ENCODE measurements at regions not wholly inside any gene's neighbourhood (a gene's known extent, or its start where the extent isn't known, plus 50 kb on each side); places are given as distances from the start of the nearest gene placed in this dataset.

DNA sequence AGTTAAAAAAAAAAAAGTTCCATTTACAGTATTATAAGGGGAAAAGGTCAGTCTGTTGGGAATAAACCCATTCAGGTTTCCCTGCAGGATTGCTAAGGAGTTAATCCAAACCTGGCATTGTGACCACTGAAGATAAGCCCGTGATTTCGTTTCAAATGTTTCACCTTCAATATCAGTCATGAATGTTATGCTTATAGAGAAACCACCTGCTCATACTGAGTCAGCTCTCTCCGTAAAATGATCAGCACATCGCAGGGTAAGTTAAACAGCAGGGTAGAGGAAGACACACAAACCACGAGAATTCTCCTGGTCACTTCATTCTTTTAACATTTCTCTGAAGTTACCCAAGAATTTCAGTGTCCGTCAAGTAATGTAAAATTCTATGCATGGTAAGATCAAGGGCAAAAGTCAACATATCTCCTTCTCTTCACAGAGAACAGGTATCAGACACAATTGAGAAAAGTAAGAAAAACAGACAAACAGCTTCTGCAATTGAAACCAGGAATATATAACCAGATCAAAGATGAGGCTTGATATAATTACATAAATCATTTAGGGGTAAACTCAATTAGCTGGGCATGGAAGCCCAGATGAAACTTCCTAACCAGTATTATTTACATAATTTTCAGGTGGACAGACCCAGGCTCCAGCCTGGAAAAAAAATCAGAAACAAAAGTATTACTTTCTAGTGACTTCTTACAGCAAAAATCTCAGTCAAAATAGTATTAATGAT lies 67.6 kb upstream of the ARHGEF3 start:
- TF ChIP-seq, protein P1, sequence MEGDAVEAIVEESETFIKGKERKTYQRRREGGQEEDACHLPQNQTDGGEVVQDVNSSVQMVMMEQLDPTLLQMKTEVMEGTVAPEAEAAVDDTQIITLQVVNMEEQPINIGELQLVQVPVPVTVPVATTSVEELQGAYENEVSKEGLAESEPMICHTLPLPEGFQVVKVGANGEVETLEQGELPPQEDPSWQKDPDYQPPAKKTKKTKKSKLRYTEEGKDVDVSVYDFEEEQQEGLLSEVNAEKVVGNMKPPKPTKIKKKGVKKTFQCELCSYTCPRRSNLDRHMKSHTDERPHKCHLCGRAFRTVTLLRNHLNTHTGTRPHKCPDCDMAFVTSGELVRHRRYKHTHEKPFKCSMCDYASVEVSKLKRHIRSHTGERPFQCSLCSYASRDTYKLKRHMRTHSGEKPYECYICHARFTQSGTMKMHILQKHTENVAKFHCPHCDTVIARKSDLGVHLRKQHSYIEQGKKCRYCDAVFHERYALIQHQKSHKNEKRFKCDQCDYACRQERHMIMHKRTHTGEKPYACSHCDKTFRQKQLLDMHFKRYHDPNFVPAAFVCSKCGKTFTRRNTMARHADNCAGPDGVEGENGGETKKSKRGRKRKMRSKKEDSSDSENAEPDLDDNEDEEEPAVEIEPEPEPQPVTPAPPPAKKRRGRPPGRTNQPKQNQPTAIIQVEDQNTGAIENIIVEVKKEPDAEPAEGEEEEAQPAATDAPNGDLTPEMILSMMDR (IDR thresholded peaks at IDR 0.05 in 2 of 3, conservative IDR thresholded peaks at IDR 0.05 in 1 of 3; ENCODE audit: borderline replicate concordance in 1 of 3, insufficient read depth in 1 of 3, low read depth in 2 of 3, low read length in 2 of 3), result no peak
- TF ChIP-seq CEBPB (IDR thresholded peaks at IDR 0.05; ENCODE audit: low read depth), result no peak
- no peak for TF ChIP-seq POLR2A (IDR thresholded peaks at IDR 0.05; ENCODE audit: borderline replicate concordance, extremely low read depth, insufficient read depth, insufficient read length)
- no peak for TF ChIP-seq ZFX (IDR thresholded peaks at IDR 0.05)
- TF ChIP-seq, protein P2, sequence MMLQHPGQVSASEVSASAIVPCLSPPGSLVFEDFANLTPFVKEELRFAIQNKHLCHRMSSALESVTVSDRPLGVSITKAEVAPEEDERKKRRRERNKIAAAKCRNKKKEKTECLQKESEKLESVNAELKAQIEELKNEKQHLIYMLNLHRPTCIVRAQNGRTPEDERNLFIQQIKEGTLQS (IDR thresholded peaks at IDR 0.05), result no peak

Data from HCT116 (cell line).